K562 (cell line): ENCODE measurements at regions not wholly inside any gene's neighbourhood (a gene's known extent, or its start where the extent isn't known, plus 50 kb on each side); places are given as distances from the start of the nearest gene placed in this dataset.

Source experiments
- CBFA2T3 ChIP-seq: fragments of 450-650 bp; IDR thresholded peaks from 2 replicates; pipeline ENCODE4 v1.6.1; 2017
- CHD7 ChIP-seq: fragments of 200-600 bp; sonication (generic); IDR thresholded peaks from one replicate; pipeline ENCODE4 v1.6.1; 2012; ENCODE audit warnings: mild to moderate bottlenecking, low read depth, low read length, inconsistent platforms
- FOXM1 ChIP-seq, 2 experiments: fragments of 450-650 bp in 1 of 2; sonication (generic) in 1 of 2; formaldehyde crosslinking in 1 of 2; IDR thresholded peaks; 2 replicates each; pipeline versions ENCODE4 v1.6.1 to v1.9.0; 2017 to 2022; ENCODE audit warnings: low read depth in 2 of 2, mild to moderate bottlenecking in 2 of 2, missing genetic modification reagents in 1 of 2, moderate library complexity in 1 of 2
- XRCC5 ChIP-seq: fragments of 200-400 bp; formaldehyde crosslinking; IDR thresholded peaks from 2 replicates; pipeline ENCODE4 v1.6.1; 2017; ENCODE audit warnings: low read depth, mild to moderate bottlenecking, low read length

GRCh38 chr15:59896663-59897074, 107.4 kb upstream of the FOXB1 start (continued):
- TF ChIP-seq CHD7 = no peak
- no peak for TF ChIP-seq XRCC5
- TF ChIP-seq FOXM1 (IDR thresholded peaks at IDR 0.05; ENCODE audit: low read depth) = no peak
- no peak for TF ChIP-seq FOXM1 (CRISPR knock-in tag; IDR thresholded peaks at IDR 0.05; ENCODE audit: low read depth)
- TF ChIP-seq CBFA2T3 = no peak
